K562 (cell line): ENCODE measurements at regions not wholly inside any gene's neighbourhood (a gene's known extent, or its start where the extent isn't known, plus 50 kb on each side); places are given as distances from the start of the nearest gene placed in this dataset.

Experiments
- ATAC-seq: fragments of 200-7000 bp; cut with Tn5 transposase; 3 replicates; pipeline ENCODE4 v1.9.1; 2020; ENCODE audit warnings: moderate library complexity
- BruUV-seq: library from RNA; stranded (reverse); fragments of 400-500 nt; replicated peaks from 2 replicates; lab custom pipeline; 2021; lab: Mats Ljungman, UMichigan
- CTCF ChIA-PET: fragments of 300-600 bp; formaldehyde crosslinking; extraction: SDS; loops from one replicate; lab custom pipeline; 2021; ENCODE audit warnings: low intra/inter-chr PET ratio; lab: Yijun Ruan, JAX
- POLR2A ChIA-PET: fragments of 300-600, 350-650 bp; sonication (Branson Sonifier 250); formaldehyde crosslinking; extraction: SDS; loops from one replicate; lab custom pipeline; 2021; ENCODE audit warnings: antibody characterized with exemption, inconsistent platforms; lab: Yijun Ruan, JAX
- DNase-seq, 4 experiments: peaks; one replicate each; pipeline versions ENCODE4 v3.0.0 to v3.0.0-alpha.2; 2011 to 2018; ENCODE audit warnings: low spot score in 3 of 4, mixed read lengths in 3 of 4; ENCODE audit errors: extremely low read depth in 1 of 4
- FAIRE-seq: peaks from 2 replicates; lab custom pipeline; 2011; peaks lifted over from hg19 to GRCh38; lab: Jason Lieb, UNC
- H2AFZ ChIP-seq: 2 replicates; pipeline ENCODE4 v1.6.0; 2011; ENCODE audit warnings: low read depth, low read length, control low read depth, inconsistent platforms
- H3K27ac ChIP-seq: fragments of 200-600 bp; 3 replicates; pipeline ENCODE4 v1.8.0; 2011; ENCODE audit warnings: low read depth, mild to moderate bottlenecking, control low read depth, inconsistent platforms, low read length, moderate library complexity, mixed read lengths; ENCODE audit errors: extremely low read depth
- H3K27me3 ChIP-seq, 2 experiments: fragments of 300-600 bp in 1 of 2; 2 replicates in 1 of 2; 3 replicates in 1 of 2; pipeline versions ENCODE4 v1.6.0 to v1.8.0; 2011; ENCODE audit warnings: inconsistent platforms in 2 of 2, low read length in 2 of 2, mild to moderate bottlenecking in 1 of 2, mixed read lengths in 1 of 2, moderate library complexity in 1 of 2; ENCODE audit not compliant: control insufficient read depth in 2 of 2, insufficient read depth in 2 of 2
- H3K36me3 ChIP-seq: fragments of 300-600 bp; 3 replicates; pipeline ENCODE4 v1.8.0; 2011; ENCODE audit warnings: mild to moderate bottlenecking, low read length, inconsistent platforms; ENCODE audit not compliant: control insufficient read depth, insufficient read depth
- H3K4me1 ChIP-seq, 2 experiments: fragments of 200-600 bp in 1 of 2; replicated peaks in 1 of 2; 2 replicates in 1 of 2; 3 replicates in 1 of 2; pipeline versions ENCODE4 v1.5.1 to v1.8.0; 2011; ENCODE audit warnings: inconsistent platforms in 2 of 2, low read length in 2 of 2, mild to moderate bottlenecking in 1 of 2, mixed read lengths in 1 of 2, moderate library complexity in 1 of 2; ENCODE audit not compliant: control insufficient read depth in 2 of 2, insufficient read depth in 2 of 2
- H3K4me2 ChIP-seq: 2 replicates; pipeline ENCODE4 v1.6.1; 2011; ENCODE audit warnings: low read length, control low read depth, inconsistent platforms, mixed read lengths; ENCODE audit not compliant: insufficient read depth
- H3K4me3 ChIP-seq: fragments of 200-600 bp; sonication (generic), shearing (Covaris generic); 2 replicates; pipeline ENCODE4 v1.5.1; 2016; ENCODE audit warnings: control low read depth, inconsistent platforms
- H3K79me2 ChIP-seq: fragments of 200-600 bp; 3 replicates; pipeline ENCODE4 v1.8.0; 2011; ENCODE audit warnings: low read length, inconsistent platforms; ENCODE audit not compliant: control insufficient read depth, insufficient read depth
- H3K9ac ChIP-seq, 2 experiments: 2 replicates each; pipeline versions ENCODE4 v1.6.0 to v1.6.1; 2011; ENCODE audit warnings: low read depth in 2 of 2, low read length in 2 of 2, control low read depth in 1 of 2, inconsistent platforms in 1 of 2, mild to moderate bottlenecking in 1 of 2, mixed read lengths in 1 of 2; ENCODE audit not compliant: insufficient read depth in 1 of 2
- H3K9me1 ChIP-seq: one replicate; pipeline ENCODE4 v1.6.0; 2011; ENCODE audit warnings: inconsistent platforms, mild to moderate bottlenecking, low read length, moderate library complexity; ENCODE audit not compliant: control insufficient read depth, insufficient read depth
- H3K9me3 ChIP-seq: replicated peaks from 2 replicates; pipeline ENCODE4 v1.5.1; 2011; ENCODE audit warnings: low read depth, low read length, inconsistent platforms; ENCODE audit not compliant: control insufficient read depth, insufficient read depth
- H4K20me1 ChIP-seq: replicated peaks from 2 replicates; pipeline ENCODE4 v1.6.1; 2011; ENCODE audit warnings: low read length, inconsistent platforms, mixed read lengths; ENCODE audit not compliant: control insufficient read depth, insufficient read depth
- EGR1 ChIP-seq: fragments of 450-650 bp; conservative IDR thresholded peaks from 2 replicates; pipeline ENCODE4 v1.6.1; 2017; ENCODE audit warnings: mild to moderate bottlenecking
- HSF4 ChIP-seq: fragments of 250-450 bp; sonication (Bioruptor Pico); IDR thresholded peaks from 2 replicates; pipeline ENCODE4 v2.1.2; 2022; ENCODE audit warnings: mild to moderate bottlenecking, moderate library complexity, borderline replicate concordance
- KLF1 ChIP-seq: fragments of 450-650 bp; IDR thresholded peaks from 2 replicates; pipeline ENCODE4 v1.6.1; 2016; ENCODE audit warnings: missing genetic modification characterization, missing compliant biosample characterization
- PRDM10 ChIP-seq: fragments of 450-650 bp; IDR thresholded peaks from 2 replicates; pipeline ENCODE4 v1.6.1; 2018; ENCODE audit not compliant: partially characterized antibody
- WGBS: fragments of 100-300 bp; shearing (Covaris generic); methylation state at CpG from one replicate; pipeline ENCODE4 v1.1.6; 2016; ENCODE audit warnings: low coverage, mixed read lengths; ENCODE audit not compliant: insufficient coverage; ENCODE audit errors: missing lambda C conversion rate; 5-methylcytosine and 5-hydroxymethylcytosine counted together
- in situ Hi-C: fragments of 300-500 bp; cut with MboI; formaldehyde crosslinking; loops from 4 replicates; pipeline ENCODE4 v1.15.0; 2018; ENCODE audit warnings: inconsistent platforms, mixed read lengths
- intact Hi-C: fragments of 100-400 bp; cut with micrococcal nuclease; formaldehyde crosslinking; loops from 2 replicates; pipeline ENCODE4 v1.14.2; 2022

- CTCF ChIA-PET: no interaction called here
- Histone ChIP-seq H3K27ac (no peak overlapping the region), H3K9me3 (no peaks in the 10 kb centered on the region; the same call in 1 of the 2 replicates), H3K4me1 (peaks cover 0 to 5% of the 10 kb centered on the region in 2 experiments; a peak in 1 of 5 replicates), H3K4me2 (no peak overlapping the region), H3K9ac (no peak overlapping the region), H3K79me2 (no peaks in the 10 kb centered on the region), H3K4me3 (no peak overlapping the region), H3K27me3 (peaks cover 30 to 70% of the 10 kb centered on the region in 2 experiments), H3K9me1 (no peaks in the 10 kb centered on the region), H4K20me1 (peaks cover 6% of the 10 kb centered on the region; the same call in 1 of the 2 replicates), H3K36me3 (no peaks in the 10 kb centered on the region), H2AFZ (no peak overlapping the region)
- POLR2A ChIA-PET: interaction anchor here (0.8 to 1.0 kb wide), 2 partner anchors 10 to 425 kb away, joined by 3 to 7 read pairs; no protein-coding TSS in a partner anchor
- no peak for TF ChIP-seq HSF4 (CRISPR knock-in tag)
- TF ChIP-seq EGR1: peak; percentile 77
- in situ Hi-C loops (no loop called here), intact Hi-C loops (no loop called here)
- ATAC-seq (no peak), DNase-seq (no peak), FAIRE-seq (no peak)
- WGBS: under 1% methylated on average over 25 of the region's 25 CpGs
- no TSS peak for BruUV-seq
Observed at GRCh38 chr7:155961241-155962190, 149.3 kb upstream of the SHH start.

DNA sequence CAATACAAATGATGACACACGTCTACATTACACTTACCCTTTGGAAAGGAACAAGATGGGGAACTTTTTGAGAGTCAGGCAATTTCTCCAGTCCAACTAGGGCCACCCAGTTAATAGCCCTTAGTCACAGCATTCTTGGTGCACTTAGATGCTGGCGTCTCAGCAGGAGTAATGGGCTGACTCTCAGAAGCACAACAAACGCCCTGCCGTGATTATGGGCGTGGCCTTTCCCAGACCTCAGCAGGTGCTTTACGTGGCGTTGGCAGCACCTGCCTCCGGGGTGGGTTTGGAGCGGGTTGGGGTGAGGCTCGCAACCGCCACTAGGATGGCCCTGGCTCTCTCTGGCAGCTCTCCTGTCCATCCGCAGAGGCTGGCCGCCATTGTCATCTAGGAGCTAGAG, 147.6 kb upstream of the SHH start:
- FAIRE-seq: no peak
- Histone ChIP-seq H3K9me1 (no peaks in the 10 kb centered on the region), H2AFZ (no peak overlapping the region)
- BruUV-seq: no TSS peak
- TF ChIP-seq PRDM10 (no peak), KLF1 (tag) (0 out of 2 replicates have a peak, but pooled peaks have one; percentile 23)
- TF ChIP-seq, all 486 proteins: peak for 1
- ChIA-PET CTCF (no interaction called here), POLR2A (no interaction called here)
- Histone ChIP-seq H3K4me3 (no peak overlapping the region), H4K20me1 (peaks cover 14% of the 10 kb centered on the region; the same call in 1 of the 2 replicates), H3K36me3 (no peaks in the 10 kb centered on the region), H3K4me2 (no peak overlapping the region), H3K27me3 (peaks cover 35 to 81% of the 10 kb centered on the region in 2 experiments), H3K4me1 (peaks cover 0 to 5% of the 10 kb centered on the region in 2 experiments; a peak in 1 of 5 replicates), H3K27ac (no peak overlapping the region), H3K79me2 (no peaks in the 10 kb centered on the region), H3K9me3 (no peaks in the 10 kb centered on the region; the same call in 1 of the 2 replicates), H3K9ac (no peak overlapping the region)
- DNase-seq: no peak
- in situ Hi-C loops: no loop called here
- intact Hi-C loops: no loop called here
- ATAC-seq: no peak
- under 1% methylated on average over 13 of the region's 13 CpGs for WGBS
